Smooth muscle cell (in vitro differentiated cells): ENCODE measurements at regions not wholly inside any gene's neighbourhood (a gene's known extent, or its start where the extent isn't known, plus 50 kb on each side); places are given as distances from the start of the nearest gene placed in this dataset.

Source experiments
- DNase-seq: peaks from one replicate; lab custom pipeline; 2025; ENCODE audit not compliant: unreplicated experiment; lab: John Stamatoyannopoulos, UW
- H2AFZ ChIP-seq: fragments of 200-600 bp; sonication (generic); 2 replicates; pipeline ENCODE4 v1.6.0; 2016; ENCODE audit warnings: antibody characterized with exemption, low read depth, mild to moderate bottlenecking
- H3F3A ChIP-seq: fragments of 200-600 bp; sonication (generic); 2 replicates; pipeline ENCODE4 v1.6.0; 2017; ENCODE audit warnings: antibody characterized with exemption, low read depth
- H3K27ac ChIP-seq: fragments of 200-600 bp; sonication (generic); 2 replicates; pipeline ENCODE4 v1.5.1; 2016; ENCODE audit warnings: low read depth, mild to moderate bottlenecking
- H3K27me3 ChIP-seq: fragments of 200-600 bp; sonication (generic); 2 replicates; pipeline ENCODE4 v1.6.1; 2016; ENCODE audit warnings: low read depth, mild to moderate bottlenecking
- H3K36me3 ChIP-seq: fragments of 200-600 bp; sonication (generic); 2 replicates; pipeline ENCODE4 v1.5.1; 2016; ENCODE audit warnings: low read depth
- H3K4me1 ChIP-seq: fragments of 200-600 bp; sonication (generic); 2 replicates; pipeline ENCODE4 v1.5.1; 2016; ENCODE audit warnings: low read depth
- H3K4me2 ChIP-seq: fragments of 200-600 bp; sonication (generic); 2 replicates; pipeline ENCODE4 v1.6.0; 2016; ENCODE audit warnings: mild to moderate bottlenecking
- H3K4me3 ChIP-seq: fragments of 200-600 bp; sonication (generic); 2 replicates; pipeline ENCODE4 v1.5.1; 2016; ENCODE audit warnings: mild to moderate bottlenecking
- H3K79me2 ChIP-seq: fragments of 200-600 bp; sonication (generic); 2 replicates; pipeline ENCODE4 v1.6.0; 2016; ENCODE audit warnings: low read depth, mild to moderate bottlenecking
- H3K9ac ChIP-seq: fragments of 200-600 bp; sonication (generic); 2 replicates; pipeline ENCODE4 v1.6.0; 2016; ENCODE audit warnings: low read depth
- H3K9me3 ChIP-seq: fragments of 200-600 bp; sonication (generic); replicated peaks from 2 replicates; pipeline ENCODE4 v1.5.1; 2016; ENCODE audit warnings: low read depth
- H4K20me1 ChIP-seq: fragments of 200-600 bp; sonication (generic); 2 replicates; pipeline ENCODE4 v1.6.0; 2016; ENCODE audit warnings: low read depth
- WGBS: methylation state at CpG from one replicate; pipeline ENCODE4 v1.1.7; 2016; ENCODE audit warnings: low lambda C conversion rate; 5-methylcytosine and 5-hydroxymethylcytosine counted together
- TF ChIP-seq, protein P1 (sequence below): fragments of 200-600 bp; sonication (generic); IDR thresholded peaks from 2 replicates; pipeline ENCODE4 v1.5.1; 2017; ENCODE audit warnings: borderline replicate concordance, mild to moderate bottlenecking, antibody characterized with exemption; ENCODE audit not compliant: insufficient read depth, poor library complexity, severe bottlenecking

DNA sequence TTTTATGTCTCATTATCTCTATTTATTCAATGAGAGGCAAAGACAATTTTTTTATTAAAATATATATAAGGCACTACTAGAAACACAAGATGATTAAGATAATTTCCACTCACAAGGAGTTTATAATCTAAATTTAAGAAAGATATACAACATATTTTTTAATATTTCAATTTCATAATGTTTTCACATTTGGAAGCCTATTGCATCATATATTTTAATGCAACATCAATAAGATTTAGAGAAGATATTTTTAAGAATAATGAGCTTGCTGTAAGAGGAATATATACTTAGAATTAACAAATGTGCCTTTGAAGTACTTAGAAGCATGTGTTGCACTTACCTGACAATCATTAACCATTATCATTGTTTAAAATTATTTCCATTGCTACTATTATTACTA, 597.7 kb upstream of the BTBD3 start:
- Histone ChIP-seq H3K4me2 (no peak overlapping the region), H2AFZ (no peak overlapping the region)
- TF ChIP-seq, protein P1, sequence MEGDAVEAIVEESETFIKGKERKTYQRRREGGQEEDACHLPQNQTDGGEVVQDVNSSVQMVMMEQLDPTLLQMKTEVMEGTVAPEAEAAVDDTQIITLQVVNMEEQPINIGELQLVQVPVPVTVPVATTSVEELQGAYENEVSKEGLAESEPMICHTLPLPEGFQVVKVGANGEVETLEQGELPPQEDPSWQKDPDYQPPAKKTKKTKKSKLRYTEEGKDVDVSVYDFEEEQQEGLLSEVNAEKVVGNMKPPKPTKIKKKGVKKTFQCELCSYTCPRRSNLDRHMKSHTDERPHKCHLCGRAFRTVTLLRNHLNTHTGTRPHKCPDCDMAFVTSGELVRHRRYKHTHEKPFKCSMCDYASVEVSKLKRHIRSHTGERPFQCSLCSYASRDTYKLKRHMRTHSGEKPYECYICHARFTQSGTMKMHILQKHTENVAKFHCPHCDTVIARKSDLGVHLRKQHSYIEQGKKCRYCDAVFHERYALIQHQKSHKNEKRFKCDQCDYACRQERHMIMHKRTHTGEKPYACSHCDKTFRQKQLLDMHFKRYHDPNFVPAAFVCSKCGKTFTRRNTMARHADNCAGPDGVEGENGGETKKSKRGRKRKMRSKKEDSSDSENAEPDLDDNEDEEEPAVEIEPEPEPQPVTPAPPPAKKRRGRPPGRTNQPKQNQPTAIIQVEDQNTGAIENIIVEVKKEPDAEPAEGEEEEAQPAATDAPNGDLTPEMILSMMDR: no peak

DNA sequence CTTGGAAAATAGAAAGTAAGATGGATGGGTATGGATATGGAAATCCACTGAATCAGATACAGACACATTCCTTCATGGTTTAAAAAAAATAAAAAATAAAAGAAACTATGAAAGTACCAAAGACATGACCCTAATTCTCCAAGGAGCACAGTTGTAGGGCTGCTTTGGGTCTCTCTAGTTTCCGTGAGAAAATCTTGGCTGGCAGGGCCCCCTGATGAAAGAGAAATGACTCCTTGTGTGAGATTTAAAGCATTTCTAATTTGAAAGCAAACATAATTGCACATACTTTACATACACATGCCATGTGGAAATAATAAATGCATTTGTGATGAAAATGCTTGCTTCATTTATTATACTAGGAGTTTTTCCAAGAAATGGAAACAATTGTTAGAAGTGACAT, 593.9 kb upstream of the BTBD3 start:
- H3F3A ChIP-seq: no peaks in the 10 kb centered on the region
- H3K4me2 ChIP-seq: no peak overlapping the region
- peaks cover 11% of the 10 kb centered on the region for H3K36me3 ChIP-seq
- H3K9me3 ChIP-seq: peaks cover 15% of the 10 kb centered on the region
- H3K27ac ChIP-seq: no peak overlapping the region
- no peaks in the 10 kb centered on the region for H3K27me3 ChIP-seq
- DNase-seq: no peak
- no peak overlapping the region for H3K9ac ChIP-seq
- no peaks in the 10 kb centered on the region for H3K4me1 ChIP-seq
- H3K79me2 ChIP-seq: no peaks in the 10 kb centered on the region
- no peak overlapping the region for H2AFZ ChIP-seq
- TF ChIP-seq, protein P1: no peak
- no peak overlapping the region for H3K4me3 ChIP-seq
- WGBS: 97% methylated on average over 1 of the region's 1 CpG
- H4K20me1 ChIP-seq: no peaks in the 10 kb centered on the region

More for the DNA sequence above, 597.7 kb upstream of the BTBD3 start:
- H3F3A ChIP-seq: no peaks in the 10 kb centered on the region
- no peak for DNase-seq
- H3K4me3 ChIP-seq: no peak overlapping the region
- H4K20me1 ChIP-seq: no peaks in the 10 kb centered on the region
- no peak overlapping the region for H3K9ac ChIP-seq
- peaks cover 11% of the 10 kb centered on the region for H3K36me3 ChIP-seq
- no peaks in the 10 kb centered on the region for H3K4me1 ChIP-seq
- no peak overlapping the region for H3K27ac ChIP-seq
- H3K79me2 ChIP-seq: no peaks in the 10 kb centered on the region
- peaks cover 15% of the 10 kb centered on the region for H3K9me3 ChIP-seq
- no peaks in the 10 kb centered on the region for H3K27me3 ChIP-seq

GRCh38 chr20:11324990-11325389, 592.7 kb upstream of the BTBD3 start:
- Histone ChIP-seq H3K4me2 (no peak overlapping the region), H3K27me3 (no peaks in the 10 kb centered on the region), H4K20me1 (no peaks in the 10 kb centered on the region), H3K9me3 (peaks cover 15% of the 10 kb centered on the region), H3F3A (no peaks in the 10 kb centered on the region), H3K4me1 (peaks cover 5% of the 10 kb centered on the region), H3K36me3 (peaks cover 11% of the 10 kb centered on the region), H3K79me2 (no peaks in the 10 kb centered on the region), H2AFZ (no peak overlapping the region), H3K4me3 (no peak overlapping the region), H3K9ac (no peak overlapping the region), H3K27ac (no peak overlapping the region)
- 100% methylated on average over 4 of the region's 4 CpGs for WGBS
- no peak for DNase-seq
- TF ChIP-seq, protein P1: no peak

GRCh38 chr20:11328839-11329238, 588.9 kb upstream of the BTBD3 start:
- Histone ChIP-seq H3K27me3 (no peaks in the 10 kb centered on the region), H3K79me2 (no peaks in the 10 kb centered on the region), H3K36me3 (no peaks in the 10 kb centered on the region), H2AFZ (no peak overlapping the region), H3K9ac (no peak overlapping the region), H3K4me2 (no peak overlapping the region), H3K4me3 (no peak overlapping the region), H3K27ac (no peak overlapping the region), H3K4me1 (peaks cover 5% of the 10 kb centered on the region), H4K20me1 (no peaks in the 10 kb centered on the region), H3F3A (no peaks in the 10 kb centered on the region), H3K9me3 (no peaks in the 10 kb centered on the region)
- WGBS: 95% methylated on average over 8 of the region's 8 CpGs
- no peak for DNase-seq
- TF ChIP-seq, protein P1: no peak
